ENCODE measurements at regions not wholly inside any gene's neighbourhood (a gene's known extent, or its start where the extent isn't known, plus 50 kb on each side); places are given as distances from the start of the nearest gene placed in this dataset.

DNA sequence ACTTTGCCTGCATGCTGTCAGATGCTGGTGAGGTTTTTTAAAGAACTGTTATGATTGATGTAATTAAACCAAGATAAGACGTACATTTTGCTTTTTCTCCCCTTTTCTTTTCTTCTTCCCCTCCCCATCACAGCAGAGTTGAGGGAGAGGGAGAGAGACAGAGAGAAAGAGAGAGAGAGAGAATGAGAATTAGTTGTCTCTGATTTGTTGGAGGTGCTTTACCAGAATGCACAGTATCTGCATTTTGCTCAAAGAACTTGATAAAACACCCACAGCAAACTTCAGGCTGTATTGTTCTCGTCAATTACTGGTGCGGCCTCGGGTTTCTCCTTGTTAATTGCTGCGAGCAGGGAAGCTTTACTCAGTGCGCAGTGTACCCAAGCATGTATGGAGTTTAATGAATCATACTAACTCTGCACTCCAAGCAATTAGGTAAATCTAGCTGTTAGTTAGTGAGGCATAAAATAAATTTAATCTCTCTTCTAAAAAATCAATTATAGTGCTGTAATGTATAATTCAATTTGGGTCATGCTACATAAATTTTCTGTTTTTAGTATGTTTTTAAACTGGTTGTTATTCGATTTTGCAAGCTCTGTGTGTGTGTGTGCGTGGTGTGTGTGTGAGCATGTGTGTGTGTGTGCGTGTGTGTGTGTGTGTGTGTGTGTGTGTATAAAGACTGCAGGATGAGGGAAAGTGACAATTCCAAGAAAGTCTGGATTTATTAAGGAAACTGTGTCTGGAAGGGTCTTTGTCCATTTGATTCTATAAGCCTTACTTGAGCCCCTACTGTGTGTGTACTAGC is 273.4 kb downstream of the TLE3 start:
- Histone ChIP-seq H3K27ac (no peak overlapping the region), H3K4me1 (no peaks in the 10 kb centered on the region), H3K36me3 (no peaks in the 10 kb centered on the region), H3K4me3 (no peak overlapping the region), H3K27me3 (no peaks in the 10 kb centered on the region), H3K9me3 (no peaks in the 10 kb centered on the region)
- DNase-seq (ENCODE audit: low spot score in 2 of 2), result no peak
- TF ChIP-seq, protein P1, sequence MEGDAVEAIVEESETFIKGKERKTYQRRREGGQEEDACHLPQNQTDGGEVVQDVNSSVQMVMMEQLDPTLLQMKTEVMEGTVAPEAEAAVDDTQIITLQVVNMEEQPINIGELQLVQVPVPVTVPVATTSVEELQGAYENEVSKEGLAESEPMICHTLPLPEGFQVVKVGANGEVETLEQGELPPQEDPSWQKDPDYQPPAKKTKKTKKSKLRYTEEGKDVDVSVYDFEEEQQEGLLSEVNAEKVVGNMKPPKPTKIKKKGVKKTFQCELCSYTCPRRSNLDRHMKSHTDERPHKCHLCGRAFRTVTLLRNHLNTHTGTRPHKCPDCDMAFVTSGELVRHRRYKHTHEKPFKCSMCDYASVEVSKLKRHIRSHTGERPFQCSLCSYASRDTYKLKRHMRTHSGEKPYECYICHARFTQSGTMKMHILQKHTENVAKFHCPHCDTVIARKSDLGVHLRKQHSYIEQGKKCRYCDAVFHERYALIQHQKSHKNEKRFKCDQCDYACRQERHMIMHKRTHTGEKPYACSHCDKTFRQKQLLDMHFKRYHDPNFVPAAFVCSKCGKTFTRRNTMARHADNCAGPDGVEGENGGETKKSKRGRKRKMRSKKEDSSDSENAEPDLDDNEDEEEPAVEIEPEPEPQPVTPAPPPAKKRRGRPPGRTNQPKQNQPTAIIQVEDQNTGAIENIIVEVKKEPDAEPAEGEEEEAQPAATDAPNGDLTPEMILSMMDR (IDR thresholded peaks at IDR 0.05), result no peak
- intact Hi-C loops (cut with DNase I), result no loop called here

DNA sequence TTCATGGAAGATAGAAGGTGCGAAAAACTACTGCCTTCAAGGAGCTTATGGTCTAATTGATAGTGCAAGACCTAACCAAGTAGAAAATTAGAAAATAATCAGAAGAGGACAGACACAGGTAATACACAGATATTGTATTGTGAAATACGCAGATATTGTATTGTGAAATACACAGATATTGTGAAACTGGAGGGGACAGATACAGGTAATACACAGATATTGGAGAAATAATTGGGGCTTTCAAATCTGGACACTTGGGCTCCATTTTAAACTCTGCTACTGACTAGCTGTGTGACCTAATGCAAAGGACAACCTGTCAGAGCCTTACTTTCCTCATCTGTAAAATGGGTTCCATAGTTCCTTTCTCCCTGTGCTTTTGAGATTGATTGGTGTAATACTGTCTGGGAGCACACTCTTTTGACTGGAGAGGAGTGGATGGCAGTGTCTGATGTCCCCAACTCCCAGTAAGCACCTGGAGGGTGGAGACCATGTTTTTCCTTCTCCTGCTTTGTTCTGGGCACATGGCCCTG is 272.8 kb downstream of the TLE3 start:
- TF ChIP-seq, protein P1 (IDR thresholded peaks at IDR 0.05), result no peak
- Histone ChIP-seq H3K4me3 (no peak overlapping the region), H3K27ac (no peak overlapping the region), H3K4me1 (no peaks in the 10 kb centered on the region), H3K27me3 (no peaks in the 10 kb centered on the region), H3K36me3 (no peaks in the 10 kb centered on the region), H3K9me3 (no peaks in the 10 kb centered on the region)
- intact Hi-C loops (cut with DNase I), result no loop called here
- DNase-seq (ENCODE audit: low spot score in 2 of 2), result no peak

GRCh38 chr15:69825941-69826818 is 271.5 kb downstream of the TLE3 start:
- no peak for DNase-seq (ENCODE audit: low spot score in 2 of 2)
- TF ChIP-seq, protein P1 (IDR thresholded peaks at IDR 0.05), result no peak
- intact Hi-C loops (cut with DNase I), result no loop called here
- Histone ChIP-seq H3K36me3 (no peaks in the 10 kb centered on the region), H3K27ac (no peak overlapping the region), H3K4me1 (no peaks in the 10 kb centered on the region), H3K9me3 (no peaks in the 10 kb centered on the region), H3K4me3 (no peak overlapping the region), H3K27me3 (no peaks in the 10 kb centered on the region)

DNA sequence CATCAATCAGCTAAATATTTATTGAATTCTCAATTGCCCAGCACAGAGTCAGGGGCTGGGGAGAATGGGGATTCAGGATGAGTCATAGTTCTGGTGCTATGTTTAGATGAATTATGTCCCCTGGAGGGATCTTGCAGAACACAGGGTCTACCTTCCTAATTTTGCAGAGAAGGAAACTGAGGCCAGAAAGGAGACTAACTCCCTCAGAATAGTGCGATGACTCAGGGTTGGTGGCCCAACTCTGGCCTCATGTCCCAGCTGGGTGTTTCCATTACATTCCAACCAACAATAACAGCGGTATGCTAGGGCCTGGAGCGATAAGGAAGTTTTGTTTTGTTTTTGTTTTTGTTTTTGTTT is 270.9 kb downstream of the TLE3 start:
- no peak for DNase-seq (ENCODE audit: low spot score in 2 of 2)
- Histone ChIP-seq H3K36me3 (no peaks in the 10 kb centered on the region), H3K4me3 (no peak overlapping the region), H3K27me3 (no peaks in the 10 kb centered on the region), H3K9me3 (no peaks in the 10 kb centered on the region), H3K4me1 (no peaks in the 10 kb centered on the region), H3K27ac (no peak overlapping the region)
- TF ChIP-seq, protein P1 (IDR thresholded peaks at IDR 0.05), result no peak
- intact Hi-C loops (cut with DNase I), result no loop called here

DNA sequence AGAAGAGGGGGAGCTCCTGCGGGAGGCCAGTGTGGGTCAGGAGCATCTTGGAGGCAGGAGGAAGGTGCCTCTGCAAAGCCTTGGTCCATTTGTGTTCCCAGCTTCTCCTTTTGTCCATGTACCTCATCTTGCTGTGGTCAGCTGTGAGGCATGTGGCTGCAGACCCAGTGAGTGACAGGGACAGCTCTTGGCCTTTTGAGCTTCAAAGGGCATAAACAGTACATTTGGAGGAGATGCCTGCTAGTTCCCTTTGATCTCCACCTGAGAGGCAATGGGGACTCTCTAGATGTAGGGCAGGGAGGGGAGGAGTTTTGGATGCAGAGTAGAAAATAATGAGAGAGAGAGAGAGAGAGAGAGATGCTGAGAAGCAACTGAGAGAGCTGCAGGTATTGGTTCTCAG is 270.0 kb downstream of the TLE3 start:
- Histone ChIP-seq H3K9me3 (no peaks in the 10 kb centered on the region), H3K36me3 (no peaks in the 10 kb centered on the region), H3K4me3 (no peak overlapping the region), H3K27me3 (no peaks in the 10 kb centered on the region), H3K27ac (no peak overlapping the region), H3K4me1 (no peaks in the 10 kb centered on the region)
- intact Hi-C loops (cut with DNase I), result no loop called here
- DNase-seq (ENCODE audit: low spot score in 2 of 2), result no peak
- TF ChIP-seq, protein P1 (IDR thresholded peaks at IDR 0.05), result no peak
